WTC11 (cell line): ENCODE measurements at regions not wholly inside any gene's neighbourhood (a gene's known extent, or its start where the extent isn't known, plus 50 kb on each side); places are given as distances from the start of the nearest gene placed in this dataset.

ENCODE experiments used
- ATAC-seq: fragments of 200-7000 bp; cut with Tn5 transposase; 2 replicates; pipeline ENCODE4 v1.10.0; 2021; ENCODE audit warnings: mild to moderate bottlenecking, moderate library complexity
- CTCF ChIA-PET: fragments of 300-600 bp; sonication (Branson Sonifier 250); formaldehyde crosslinking; loops from one replicate; lab custom pipeline; 2021; ENCODE audit warnings: antibody characterized with exemption; lab: Charles Lee
- POLR2A ChIA-PET: fragments of 350-600 bp; sonication (Branson Sonifier 250); formaldehyde crosslinking; loops from one replicate; lab custom pipeline; 2021; ENCODE audit warnings: antibody characterized with exemption; lab: Charles Lee
- DNase-seq: peaks from one replicate; pipeline ENCODE4 v3.0.0; 2021; ENCODE audit warnings: low spot score
- H3K27ac Mint-ChIP-seq: 2 replicates; pipeline ENCODE4 v1.8.0; 2021; ENCODE audit warnings: mixed read lengths
- H3K27me3 Mint-ChIP-seq: 2 replicates; pipeline ENCODE4 v1.8.0; 2021; ENCODE audit warnings: low read depth, mild to moderate bottlenecking, moderate library complexity, mixed read lengths
- H3K36me3 Mint-ChIP-seq: 2 replicates; pipeline ENCODE4 v1.8.0; 2021; ENCODE audit warnings: mixed read lengths
- H3K4me1 Mint-ChIP-seq: 2 replicates; pipeline ENCODE4 v1.8.0; 2022; ENCODE audit warnings: mixed read lengths
- H3K4me3 Mint-ChIP-seq: 2 replicates; pipeline ENCODE4 v1.8.0; 2021; ENCODE audit warnings: mild to moderate bottlenecking, moderate library complexity, mixed read lengths
- H3K9me3 Mint-ChIP-seq: 2 replicates; pipeline ENCODE4 v1.8.0; 2021; ENCODE audit warnings: mixed read lengths
- ATF1 ChIP-seq: sonication (generic); formaldehyde crosslinking; IDR thresholded peaks from 2 replicates; pipeline ENCODE4 v1.8.1; 2023; ENCODE audit warnings: mild to moderate bottlenecking, moderate library complexity, missing genetic modification reagents
- ELF4 ChIP-seq: sonication (generic); formaldehyde crosslinking; IDR thresholded peaks from 2 replicates; pipeline ENCODE4 v1.8.1; 2022; ENCODE audit warnings: low read depth, mild to moderate bottlenecking, moderate library complexity, missing genetic modification reagents
- FOXJ3 ChIP-seq: sonication (generic); formaldehyde crosslinking; IDR thresholded peaks from 2 replicates; pipeline ENCODE4 v1.9.0; 2021; ENCODE audit warnings: missing genetic modification reagents, mild to moderate bottlenecking, borderline replicate concordance
- FOXK1 ChIP-seq: sonication (generic); formaldehyde crosslinking; IDR thresholded peaks from 2 replicates; pipeline ENCODE4 v1.8.0; 2022; ENCODE audit warnings: mild to moderate bottlenecking, moderate library complexity, missing genetic modification reagents
- GRHL2 ChIP-seq: fragments of 250-450 bp; sonication (Bioruptor Pico); IDR thresholded peaks from 2 replicates; pipeline ENCODE4 v1.8.0; 2022; ENCODE audit warnings: mild to moderate bottlenecking, moderate library complexity; ENCODE audit not compliant: insufficient replicate concordance, severe bottlenecking
- HMGA2 ChIP-seq: fragments of 250-450 bp; sonication (Bioruptor Pico); IDR thresholded peaks from 2 replicates; pipeline ENCODE4 v1.4.0; 2021; ENCODE audit warnings: mild to moderate bottlenecking, moderate library complexity
- KAT7 ChIP-seq: sonication (generic); formaldehyde crosslinking; IDR thresholded peaks from 2 replicates; pipeline ENCODE4 v1.8.1; 2023; ENCODE audit warnings: missing genetic modification reagents, mild to moderate bottlenecking, borderline replicate concordance
- MXD4 ChIP-seq: fragments of 250-450 bp; sonication (Bioruptor Pico); IDR thresholded peaks from 2 replicates; pipeline ENCODE4 v1.8.0; 2021; ENCODE audit warnings: mild to moderate bottlenecking, moderate library complexity, borderline replicate concordance
- NFATC4 ChIP-seq: fragments of 250-450 bp; sonication (Bioruptor Pico); IDR thresholded peaks from 2 replicates; pipeline ENCODE4 v1.9.0; 2021; ENCODE audit warnings: mild to moderate bottlenecking
- NR2C2 ChIP-seq: sonication (generic); formaldehyde crosslinking; IDR thresholded peaks from 2 replicates; pipeline ENCODE4 v1.8.0; 2022; ENCODE audit warnings: mild to moderate bottlenecking, missing genetic modification reagents
- SMAD4 ChIP-seq: sonication (generic); formaldehyde crosslinking; IDR thresholded peaks from 2 replicates; pipeline ENCODE4 v1.8.0; 2022; ENCODE audit warnings: mild to moderate bottlenecking, missing genetic modification reagents
- TCF7 ChIP-seq: sonication (generic); formaldehyde crosslinking; IDR thresholded peaks from 2 replicates; pipeline ENCODE4 v1.8.0; 2022; ENCODE audit warnings: mild to moderate bottlenecking, low read depth, missing genetic modification reagents, moderate library complexity
- ZNF121 ChIP-seq: sonication (generic); formaldehyde crosslinking; IDR thresholded peaks from 2 replicates; pipeline ENCODE4 v1.8.0; 2023; ENCODE audit warnings: missing genetic modification reagents
- ZNF263 ChIP-seq: sonication (generic); formaldehyde crosslinking; IDR thresholded peaks from 2 replicates; pipeline ENCODE4 v1.8.1; 2022; ENCODE audit warnings: low read depth, mild to moderate bottlenecking, moderate library complexity, missing genetic modification reagents
- ZNF416 ChIP-seq: fragments of 250-450 bp; sonication (Bioruptor Pico); IDR thresholded peaks from 2 replicates; pipeline ENCODE4 v1.9.0; 2021; ENCODE audit warnings: mild to moderate bottlenecking, inconsistent platforms
- TF ChIP-seq, protein P1 (sequence below): sonication (generic); formaldehyde crosslinking; conservative IDR thresholded peaks from 2 replicates; pipeline ENCODE4 v1.8.1; 2022; ENCODE audit warnings: mild to moderate bottlenecking, missing genetic modification reagents
- TF ChIP-seq, protein P2 (sequence below): sonication (generic); formaldehyde crosslinking; IDR thresholded peaks from 2 replicates; pipeline ENCODE4 v1.8.0; 2022; ENCODE audit warnings: mild to moderate bottlenecking, missing genetic modification reagents
- TF ChIP-seq, protein P3 (sequence below): sonication (generic); formaldehyde crosslinking; IDR thresholded peaks from 2 replicates; pipeline ENCODE4 v1.8.0; 2022; ENCODE audit warnings: mild to moderate bottlenecking, missing genetic modification reagents
- TF ChIP-seq, protein P4 (sequence below): fragments of 250-450 bp; sonication (Bioruptor Pico); IDR thresholded peaks from 2 replicates; pipeline ENCODE4 v1.9.0; 2021; ENCODE audit warnings: mild to moderate bottlenecking, borderline replicate concordance
- TF ChIP-seq, protein P5 (sequence below): sonication (generic); formaldehyde crosslinking; IDR thresholded peaks from 2 replicates; pipeline ENCODE4 v1.8.0; 2023; ENCODE audit warnings: missing genetic modification reagents
- TF ChIP-seq, protein P6 (sequence below): fragments of 250-450 bp; sonication (Bioruptor Pico); IDR thresholded peaks from 2 replicates; pipeline ENCODE4 v1.9.0; 2021; ENCODE audit warnings: mild to moderate bottlenecking
- TF ChIP-seq, protein P7 (sequence below): sonication (generic); formaldehyde crosslinking; IDR thresholded peaks from 2 replicates; pipeline ENCODE4 v1.8.0; 2022; ENCODE audit warnings: missing genetic modification reagents
- TF ChIP-seq, protein P8 (sequence below): sonication (generic); formaldehyde crosslinking; IDR thresholded peaks from 2 replicates; pipeline ENCODE4 v1.8.1; 2023; ENCODE audit warnings: mild to moderate bottlenecking, missing genetic modification reagents, moderate library complexity

DNA sequence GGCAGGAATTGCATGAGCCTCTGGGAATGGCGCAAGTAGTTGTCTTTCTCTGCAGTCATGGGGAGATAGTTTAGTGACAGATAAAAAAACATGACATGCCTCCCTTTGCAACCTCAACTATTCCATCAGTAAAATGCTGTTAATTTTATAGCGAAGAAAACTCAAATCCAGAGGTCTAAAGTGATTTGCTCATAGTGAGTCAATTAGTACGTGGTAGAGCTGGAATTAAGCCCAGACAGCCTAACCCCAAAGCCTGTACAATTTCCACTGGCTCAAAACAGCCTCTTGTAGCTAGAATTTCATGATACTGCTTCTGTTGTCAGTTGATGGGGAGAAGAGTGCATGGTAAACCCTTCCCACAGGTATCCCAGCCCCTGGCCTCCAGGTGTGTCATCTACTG is 81.3 kb upstream of the TRPC5 start:
- ATAC-seq (no peak), DNase-seq (no peak)
- CTCF ChIA-PET: interaction anchor here (1.3 kb wide), 1 partner anchor 294 kb away, joined by 3 read pairs; no protein-coding TSS in a partner anchor
- no peak overlapping the region for H3K27ac Mint-ChIP-seq
- POLR2A ChIA-PET: no interaction called here
- no peaks in the 10 kb centered on the region for H3K9me3 Mint-ChIP-seq
- H3K27me3 Mint-ChIP-seq: no peaks in the 10 kb centered on the region
- H3K4me1 Mint-ChIP-seq: peaks cover 61% of the 10 kb centered on the region
- H3K36me3 Mint-ChIP-seq: no peaks in the 10 kb centered on the region
- H3K4me3 Mint-ChIP-seq: no peak overlapping the region
- TF ChIP-seq HMGA2 (CRISPR knock-in tag) (no peak), MXD4 (CRISPR knock-in tag) (no peak), FOXJ3 (CRISPR knock-in tag) (no peak), KAT7 (no peak), ZNF263 (CRISPR knock-in tag) (no peak), ELF4 (no peak), NR2C2 (CRISPR knock-in tag) (no peak), ATF1 (no peak), GRHL2 (CRISPR knock-in tag) (no peak), SMAD4 (no peak), TCF7 (CRISPR knock-in tag) (no peak), ZNF121 (CRISPR knock-in tag) (no peak), FOXK1 (CRISPR knock-in tag) (no peak)
- TF ChIP-seq, protein P1, sequence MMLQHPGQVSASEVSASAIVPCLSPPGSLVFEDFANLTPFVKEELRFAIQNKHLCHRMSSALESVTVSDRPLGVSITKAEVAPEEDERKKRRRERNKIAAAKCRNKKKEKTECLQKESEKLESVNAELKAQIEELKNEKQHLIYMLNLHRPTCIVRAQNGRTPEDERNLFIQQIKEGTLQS: no peak
- TF ChIP-seq, protein P2, sequence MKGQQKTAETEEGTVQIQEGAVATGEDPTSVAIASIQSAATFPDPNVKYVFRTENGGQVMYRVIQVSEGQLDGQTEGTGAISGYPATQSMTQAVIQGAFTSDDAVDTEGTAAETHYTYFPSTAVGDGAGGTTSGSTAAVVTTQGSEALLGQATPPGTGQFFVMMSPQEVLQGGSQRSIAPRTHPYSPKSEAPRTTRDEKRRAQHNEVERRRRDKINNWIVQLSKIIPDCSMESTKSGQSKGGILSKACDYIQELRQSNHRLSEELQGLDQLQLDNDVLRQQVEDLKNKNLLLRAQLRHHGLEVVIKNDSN (CRISPR knock-in tag): no peak
- TF ChIP-seq, protein P3, sequence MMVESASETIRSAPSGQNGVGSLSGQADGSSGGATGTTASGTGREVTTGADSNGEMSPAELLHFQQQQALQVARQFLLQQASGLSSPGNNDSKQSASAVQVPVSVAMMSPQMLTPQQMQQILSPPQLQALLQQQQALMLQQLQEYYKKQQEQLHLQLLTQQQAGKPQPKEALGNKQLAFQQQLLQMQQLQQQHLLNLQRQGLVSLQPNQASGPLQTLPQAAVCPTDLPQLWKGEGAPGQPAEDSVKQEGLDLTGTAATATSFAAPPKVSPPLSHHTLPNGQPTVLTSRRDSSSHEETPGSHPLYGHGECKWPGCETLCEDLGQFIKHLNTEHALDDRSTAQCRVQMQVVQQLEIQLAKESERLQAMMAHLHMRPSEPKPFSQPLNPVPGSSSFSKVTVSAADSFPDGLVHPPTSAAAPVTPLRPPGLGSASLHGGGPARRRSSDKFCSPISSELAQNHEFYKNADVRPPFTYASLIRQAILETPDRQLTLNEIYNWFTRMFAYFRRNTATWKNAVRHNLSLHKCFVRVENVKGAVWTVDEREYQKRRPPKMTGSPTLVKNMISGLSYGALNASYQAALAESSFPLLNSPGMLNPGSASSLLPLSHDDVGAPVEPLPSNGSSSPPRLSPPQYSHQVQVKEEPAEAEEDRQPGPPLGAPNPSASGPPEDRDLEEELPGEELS (CRISPR knock-in tag): no peak
- TF ChIP-seq, protein P4, sequence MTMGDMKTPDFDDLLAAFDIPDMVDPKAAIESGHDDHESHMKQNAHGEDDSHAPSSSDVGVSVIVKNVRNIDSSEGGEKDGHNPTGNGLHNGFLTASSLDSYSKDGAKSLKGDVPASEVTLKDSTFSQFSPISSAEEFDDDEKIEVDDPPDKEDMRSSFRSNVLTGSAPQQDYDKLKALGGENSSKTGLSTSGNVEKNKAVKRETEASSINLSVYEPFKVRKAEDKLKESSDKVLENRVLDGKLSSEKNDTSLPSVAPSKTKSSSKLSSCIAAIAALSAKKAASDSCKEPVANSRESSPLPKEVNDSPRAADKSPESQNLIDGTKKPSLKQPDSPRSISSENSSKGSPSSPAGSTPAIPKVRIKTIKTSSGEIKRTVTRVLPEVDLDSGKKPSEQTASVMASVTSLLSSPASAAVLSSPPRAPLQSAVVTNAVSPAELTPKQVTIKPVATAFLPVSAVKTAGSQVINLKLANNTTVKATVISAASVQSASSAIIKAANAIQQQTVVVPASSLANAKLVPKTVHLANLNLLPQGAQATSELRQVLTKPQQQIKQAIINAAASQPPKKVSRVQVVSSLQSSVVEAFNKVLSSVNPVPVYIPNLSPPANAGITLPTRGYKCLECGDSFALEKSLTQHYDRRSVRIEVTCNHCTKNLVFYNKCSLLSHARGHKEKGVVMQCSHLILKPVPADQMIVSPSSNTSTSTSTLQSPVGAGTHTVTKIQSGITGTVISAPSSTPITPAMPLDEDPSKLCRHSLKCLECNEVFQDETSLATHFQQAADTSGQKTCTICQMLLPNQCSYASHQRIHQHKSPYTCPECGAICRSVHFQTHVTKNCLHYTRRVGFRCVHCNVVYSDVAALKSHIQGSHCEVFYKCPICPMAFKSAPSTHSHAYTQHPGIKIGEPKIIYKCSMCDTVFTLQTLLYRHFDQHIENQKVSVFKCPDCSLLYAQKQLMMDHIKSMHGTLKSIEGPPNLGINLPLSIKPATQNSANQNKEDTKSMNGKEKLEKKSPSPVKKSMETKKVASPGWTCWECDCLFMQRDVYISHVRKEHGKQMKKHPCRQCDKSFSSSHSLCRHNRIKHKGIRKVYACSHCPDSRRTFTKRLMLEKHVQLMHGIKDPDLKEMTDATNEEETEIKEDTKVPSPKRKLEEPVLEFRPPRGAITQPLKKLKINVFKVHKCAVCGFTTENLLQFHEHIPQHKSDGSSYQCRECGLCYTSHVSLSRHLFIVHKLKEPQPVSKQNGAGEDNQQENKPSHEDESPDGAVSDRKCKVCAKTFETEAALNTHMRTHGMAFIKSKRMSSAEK: no peak
- TF ChIP-seq, protein P5, sequence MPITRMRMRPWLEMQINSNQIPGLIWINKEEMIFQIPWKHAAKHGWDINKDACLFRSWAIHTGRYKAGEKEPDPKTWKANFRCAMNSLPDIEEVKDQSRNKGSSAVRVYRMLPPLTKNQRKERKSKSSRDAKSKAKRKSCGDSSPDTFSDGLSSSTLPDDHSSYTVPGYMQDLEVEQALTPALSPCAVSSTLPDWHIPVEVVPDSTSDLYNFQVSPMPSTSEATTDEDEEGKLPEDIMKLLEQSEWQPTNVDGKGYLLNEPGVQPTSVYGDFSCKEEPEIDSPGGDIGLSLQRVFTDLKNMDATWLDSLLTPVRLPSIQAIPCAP (CRISPR knock-in tag): no peak
- TF ChIP-seq, protein P6, sequence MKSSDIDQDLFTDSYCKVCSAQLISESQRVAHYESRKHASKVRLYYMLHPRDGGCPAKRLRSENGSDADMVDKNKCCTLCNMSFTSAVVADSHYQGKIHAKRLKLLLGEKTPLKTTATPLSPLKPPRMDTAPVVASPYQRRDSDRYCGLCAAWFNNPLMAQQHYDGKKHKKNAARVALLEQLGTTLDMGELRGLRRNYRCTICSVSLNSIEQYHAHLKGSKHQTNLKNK: no peak

DNA sequence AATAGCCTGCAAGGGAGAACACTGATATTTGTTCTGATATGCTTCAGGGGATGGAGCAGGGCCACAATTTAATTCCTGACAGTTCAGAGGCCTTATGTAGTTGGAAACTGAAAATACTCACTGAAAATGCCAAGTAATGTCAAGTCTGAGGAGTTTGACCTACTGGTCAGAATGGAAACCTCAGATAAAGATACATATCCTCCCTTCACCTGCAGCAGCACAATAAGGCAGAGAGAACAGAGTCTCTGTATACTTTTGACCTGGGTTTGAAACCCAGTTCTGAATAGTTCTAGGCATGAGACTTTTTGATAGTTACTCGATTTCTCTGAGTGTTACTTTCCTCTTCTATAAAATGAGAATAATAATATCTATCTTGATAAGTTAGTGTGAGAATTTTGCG is 65.8 kb upstream of the TRPC5 start:
- no peak for ATAC-seq
- TF ChIP-seq, protein P7, sequence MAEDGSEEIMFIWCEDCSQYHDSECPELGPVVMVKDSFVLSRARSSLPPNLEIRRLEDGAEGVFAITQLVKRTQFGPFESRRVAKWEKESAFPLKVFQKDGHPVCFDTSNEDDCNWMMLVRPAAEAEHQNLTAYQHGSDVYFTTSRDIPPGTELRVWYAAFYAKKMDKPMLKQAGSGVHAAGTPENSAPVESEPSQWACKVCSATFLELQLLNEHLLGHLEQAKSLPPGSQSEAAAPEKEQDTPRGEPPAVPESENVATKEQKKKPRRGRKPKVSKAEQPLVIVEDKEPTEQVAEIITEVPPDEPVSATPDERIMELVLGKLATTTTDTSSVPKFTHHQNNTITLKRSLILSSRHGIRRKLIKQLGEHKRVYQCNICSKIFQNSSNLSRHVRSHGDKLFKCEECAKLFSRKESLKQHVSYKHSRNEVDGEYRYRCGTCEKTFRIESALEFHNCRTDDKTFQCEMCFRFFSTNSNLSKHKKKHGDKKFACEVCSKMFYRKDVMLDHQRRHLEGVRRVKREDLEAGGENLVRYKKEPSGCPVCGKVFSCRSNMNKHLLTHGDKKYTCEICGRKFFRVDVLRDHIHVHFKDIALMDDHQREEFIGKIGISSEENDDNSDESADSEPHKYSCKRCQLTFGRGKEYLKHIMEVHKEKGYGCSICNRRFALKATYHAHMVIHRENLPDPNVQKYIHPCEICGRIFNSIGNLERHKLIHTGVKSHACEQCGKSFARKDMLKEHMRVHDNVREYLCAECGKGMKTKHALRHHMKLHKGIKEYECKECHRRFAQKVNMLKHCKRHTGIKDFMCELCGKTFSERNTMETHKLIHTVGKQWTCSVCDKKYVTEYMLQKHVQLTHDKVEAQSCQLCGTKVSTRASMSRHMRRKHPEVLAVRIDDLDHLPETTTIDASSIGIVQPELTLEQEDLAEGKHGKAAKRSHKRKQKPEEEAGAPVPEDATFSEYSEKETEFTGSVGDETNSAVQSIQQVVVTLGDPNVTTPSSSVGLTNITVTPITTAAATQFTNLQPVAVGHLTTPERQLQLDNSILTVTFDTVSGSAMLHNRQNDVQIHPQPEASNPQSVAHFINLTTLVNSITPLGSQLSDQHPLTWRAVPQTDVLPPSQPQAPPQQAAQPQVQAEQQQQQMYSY (CRISPR knock-in tag): no peak
- TF ChIP-seq ATF1 (no peak), NFATC4 (CRISPR knock-in tag) (no peak), ZNF416 (CRISPR knock-in tag) (no peak)
- TF ChIP-seq, protein P8, sequence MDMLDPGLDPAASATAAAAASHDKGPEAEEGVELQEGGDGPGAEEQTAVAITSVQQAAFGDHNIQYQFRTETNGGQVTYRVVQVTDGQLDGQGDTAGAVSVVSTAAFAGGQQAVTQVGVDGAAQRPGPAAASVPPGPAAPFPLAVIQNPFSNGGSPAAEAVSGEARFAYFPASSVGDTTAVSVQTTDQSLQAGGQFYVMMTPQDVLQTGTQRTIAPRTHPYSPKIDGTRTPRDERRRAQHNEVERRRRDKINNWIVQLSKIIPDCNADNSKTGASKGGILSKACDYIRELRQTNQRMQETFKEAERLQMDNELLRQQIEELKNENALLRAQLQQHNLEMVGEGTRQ (CRISPR knock-in tag): no peak
- TF ChIP-seq, protein P5 (CRISPR knock-in tag): no peak

More for the DNA sequence above, 65.8 kb upstream of the TRPC5 start:
- no peak for DNase-seq
- H3K27me3 Mint-ChIP-seq: no peaks in the 10 kb centered on the region
- ChIA-PET CTCF (no interaction called here), POLR2A (no interaction called here)
- H3K4me1 Mint-ChIP-seq: peaks cover 10% of the 10 kb centered on the region
- no peaks in the 10 kb centered on the region for H3K9me3 Mint-ChIP-seq
- H3K27ac Mint-ChIP-seq: no peak overlapping the region
- H3K4me3 Mint-ChIP-seq: no peak overlapping the region
- no peaks in the 10 kb centered on the region for H3K36me3 Mint-ChIP-seq
